BE2C (cell line): ENCODE measurements at regions not wholly inside any gene's neighbourhood (a gene's known extent, or its start where the extent isn't known, plus 50 kb on each side); places are given as distances from the start of the nearest gene placed in this dataset.

Experiments used
- DNase-seq: peaks from one replicate; pipeline ENCODE4 v3.0.0-alpha.2; 2020
- H3K27me3 ChIP-seq: fragments of 250-450 bp; sonication (Bioruptor Pico); 2 replicates; pipeline ENCODE4 v1.5.1; 2020; ENCODE audit warnings: mild to moderate bottlenecking
- H3K36me3 ChIP-seq: fragments of 250-450 bp; sonication (Bioruptor Pico); 2 replicates; pipeline ENCODE4 v1.5.1; 2020; ENCODE audit warnings: mild to moderate bottlenecking
- H3K4me1 ChIP-seq: fragments of 250-450 bp; sonication (Bioruptor Pico); 2 replicates; pipeline ENCODE4 v1.5.1; 2020
- H3K4me3 ChIP-seq: 2 replicates; pipeline ENCODE4 v1.5.1; 2011; ENCODE audit warnings: low read depth, low read length
- H3K9me3 ChIP-seq: fragments of 250-450 bp; sonication (Bioruptor Pico); 2 replicates; pipeline ENCODE4 v1.5.1; 2020
- TF ChIP-seq, protein P1 (sequence below): IDR thresholded peaks from 2 replicates; pipeline ENCODE4 v1.5.1; 2012; ENCODE audit warnings: mild to moderate bottlenecking, low read depth, low read length

GRCh38 chr7:25978466-25978865, 173.5 kb upstream of the NFE2L3 start:
- TF ChIP-seq, protein P1, sequence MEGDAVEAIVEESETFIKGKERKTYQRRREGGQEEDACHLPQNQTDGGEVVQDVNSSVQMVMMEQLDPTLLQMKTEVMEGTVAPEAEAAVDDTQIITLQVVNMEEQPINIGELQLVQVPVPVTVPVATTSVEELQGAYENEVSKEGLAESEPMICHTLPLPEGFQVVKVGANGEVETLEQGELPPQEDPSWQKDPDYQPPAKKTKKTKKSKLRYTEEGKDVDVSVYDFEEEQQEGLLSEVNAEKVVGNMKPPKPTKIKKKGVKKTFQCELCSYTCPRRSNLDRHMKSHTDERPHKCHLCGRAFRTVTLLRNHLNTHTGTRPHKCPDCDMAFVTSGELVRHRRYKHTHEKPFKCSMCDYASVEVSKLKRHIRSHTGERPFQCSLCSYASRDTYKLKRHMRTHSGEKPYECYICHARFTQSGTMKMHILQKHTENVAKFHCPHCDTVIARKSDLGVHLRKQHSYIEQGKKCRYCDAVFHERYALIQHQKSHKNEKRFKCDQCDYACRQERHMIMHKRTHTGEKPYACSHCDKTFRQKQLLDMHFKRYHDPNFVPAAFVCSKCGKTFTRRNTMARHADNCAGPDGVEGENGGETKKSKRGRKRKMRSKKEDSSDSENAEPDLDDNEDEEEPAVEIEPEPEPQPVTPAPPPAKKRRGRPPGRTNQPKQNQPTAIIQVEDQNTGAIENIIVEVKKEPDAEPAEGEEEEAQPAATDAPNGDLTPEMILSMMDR, result no peak
- Histone ChIP-seq H3K9me3 (no peaks in the 10 kb centered on the region), H3K36me3 (no peaks in the 10 kb centered on the region), H3K4me1 (no peaks in the 10 kb centered on the region), H3K27me3 (0 out of 2 replicates have a peak, but pooled peaks cover 5% of the 10 kb centered on the region), H3K4me3 (no peak overlapping the region)
- no peak for DNase-seq

- H3K4me1 ChIP-seq, result no peaks in the 10 kb centered on the region
- no peaks in the 10 kb centered on the region for H3K9me3 ChIP-seq
- H3K4me3 ChIP-seq, result no peak overlapping the region
- TF ChIP-seq, protein P1, result no peak
- H3K36me3 ChIP-seq, result no peaks in the 10 kb centered on the region
- no peak for DNase-seq
- H3K27me3 ChIP-seq, result peaks cover 5% of the 10 kb centered on the region; the same call in 1 of the 2 replicates
Measured at GRCh38 chr7:25979605-25980004, 172.4 kb upstream of the NFE2L3 start.

DNA sequence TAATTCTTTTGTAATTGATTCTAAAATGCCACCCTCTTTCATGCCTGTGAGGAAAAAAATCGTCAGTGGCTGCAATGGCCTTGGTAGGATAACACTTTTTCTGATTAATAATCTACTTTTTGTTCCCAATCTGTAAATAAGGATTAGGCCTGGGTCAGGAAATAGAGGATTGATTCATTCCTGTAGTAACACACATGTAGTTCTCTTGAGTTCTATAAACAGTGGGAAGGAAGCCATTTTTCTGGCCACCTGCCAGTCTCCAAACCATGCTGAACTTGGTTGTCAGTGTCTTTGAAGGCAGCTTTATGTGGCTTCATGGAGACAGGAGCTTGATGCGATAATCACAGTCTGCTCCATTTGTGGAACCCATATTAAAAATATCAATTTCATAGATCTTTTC, 169.3 kb upstream of the NFE2L3 start:
- TF ChIP-seq, protein P1, result no peak
- Histone ChIP-seq H3K36me3 (no peaks in the 10 kb centered on the region), H3K4me3 (no peak overlapping the region), H3K27me3 (peaks cover 3% of the 10 kb centered on the region; the same call in 1 of the 2 replicates), H3K4me1 (no peaks in the 10 kb centered on the region), H3K9me3 (no peaks in the 10 kb centered on the region)
- no peak for DNase-seq

GRCh38 chr7:25985196-25985595, 166.8 kb upstream of the NFE2L3 start:
- H3K27me3 ChIP-seq, result peaks cover 12% of the 10 kb centered on the region; the same call in 1 of the 2 replicates
- TF ChIP-seq, protein P1, result no peak
- H3K4me1 ChIP-seq, result no peaks in the 10 kb centered on the region

GRCh38 chr7:25988640-25989039, 163.4 kb upstream of the NFE2L3 start:
- no peak for DNase-seq
- Histone ChIP-seq H3K4me1 (no peaks in the 10 kb centered on the region), H3K4me3 (no peak overlapping the region), H3K9me3 (no peaks in the 10 kb centered on the region), H3K27me3 (peaks cover 15% of the 10 kb centered on the region), H3K36me3 (no peaks in the 10 kb centered on the region)
- TF ChIP-seq, protein P1, result no peak

More at GRCh38 chr7:25985196-25985595, 166.8 kb upstream of the NFE2L3 start:
- H3K36me3 ChIP-seq, result no peaks in the 10 kb centered on the region
- H3K9me3 ChIP-seq, result no peaks in the 10 kb centered on the region
- no peak overlapping the region for H3K4me3 ChIP-seq
- DNase-seq, result no peak

- no peak for DNase-seq
- no peak overlapping the region for H3K4me3 ChIP-seq
- TF ChIP-seq, protein P1, result no peak
- no peaks in the 10 kb centered on the region for H3K36me3 ChIP-seq
- no peaks in the 10 kb centered on the region for H3K9me3 ChIP-seq
- peaks cover 15% of the 10 kb centered on the region for H3K27me3 ChIP-seq
- H3K4me1 ChIP-seq, result no peaks in the 10 kb centered on the region
Measured at GRCh38 chr7:25989140-25989705, 162.8 kb upstream of the NFE2L3 start.
